HG02588 (cell line): ENCODE measurements at regions not wholly inside any gene's neighbourhood (a gene's known extent, or its start where the extent isn't known, plus 50 kb on each side); places are given as distances from the start of the nearest gene placed in this dataset.

Experiments used
- ATAC-seq: cut with Tn5 transposase; IDR thresholded peaks from one replicate; pipeline ENCODE4 v1.9.1; 2021; ENCODE audit warnings: mild to moderate bottlenecking, moderate library complexity; ENCODE audit not compliant: unreplicated experiment

GRCh38 chr14:41409806-41410205 is 196.9 kb upstream of the LRFN5 start:
- ATAC-seq = no peak

DNA sequence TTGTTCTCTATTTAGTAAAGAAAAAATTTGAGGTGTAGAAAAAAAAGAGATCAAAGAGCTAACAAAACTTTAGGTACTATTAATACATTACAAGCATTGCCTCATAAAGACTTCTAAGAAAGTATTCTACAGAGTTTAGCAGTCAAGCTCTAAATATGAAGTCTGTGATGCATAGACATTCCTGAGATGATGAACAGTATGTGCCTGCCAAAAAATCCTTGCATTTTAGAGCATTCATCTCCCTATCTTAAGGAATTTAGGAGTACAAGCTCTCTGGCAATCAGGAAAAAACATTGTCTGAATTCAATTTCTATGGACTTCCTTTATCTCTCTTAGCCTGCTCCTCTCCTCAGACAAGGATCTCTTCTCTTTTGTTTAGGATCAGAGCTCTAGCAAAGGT is 202.6 kb upstream of the LRFN5 start:
- ATAC-seq = no peak

GRCh38 chr14:41403360-41403759 is 203.3 kb upstream of the LRFN5 start:
- ATAC-seq = no peak

DNA sequence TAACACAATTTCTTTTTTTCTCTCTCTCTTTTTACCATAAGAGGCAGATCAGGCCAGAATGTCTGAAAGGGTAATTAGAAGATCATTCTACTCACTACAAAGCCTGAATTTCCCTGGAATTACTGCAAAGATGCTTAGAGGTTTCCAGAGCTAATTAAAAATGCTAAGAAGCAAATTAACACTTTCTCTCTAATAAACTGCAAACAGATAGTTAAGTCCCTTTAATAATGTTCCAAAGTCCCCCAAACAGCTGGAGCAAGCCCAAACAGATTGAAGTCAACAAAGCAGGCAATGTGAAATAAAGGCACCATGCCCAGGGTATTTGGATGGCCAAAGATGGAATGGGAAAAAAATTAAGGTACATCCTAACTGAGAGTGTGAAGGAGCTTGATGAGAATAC is 208.8 kb upstream of the LRFN5 start:
- ATAC-seq = no peak

DNA sequence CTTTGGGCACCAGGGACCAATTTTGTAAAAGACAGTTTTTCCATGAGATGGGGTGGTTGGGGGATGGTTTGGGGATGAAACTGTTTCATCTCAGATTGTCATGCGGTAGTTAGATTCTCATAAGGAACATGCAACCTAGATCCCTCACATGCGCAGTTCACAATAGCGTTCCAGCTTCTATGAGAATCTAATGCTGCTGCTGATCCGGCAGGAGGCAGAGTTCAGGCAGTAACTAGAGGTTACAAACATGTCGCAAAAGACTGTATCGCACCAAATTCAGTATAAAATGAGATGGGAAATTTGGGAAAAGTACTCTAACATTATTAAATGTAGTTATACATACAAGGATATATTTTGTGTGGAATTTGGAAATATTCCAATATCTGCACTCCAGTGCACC is 213.2 kb upstream of the LRFN5 start:
- no peak for ATAC-seq

- ATAC-seq = no peak
Observed at GRCh38 chr14:41392226-41392625, 214.4 kb upstream of the LRFN5 start.

- no peak for ATAC-seq
Observed at GRCh38 chr14:41389355-41389754, 217.3 kb upstream of the LRFN5 start.

DNA sequence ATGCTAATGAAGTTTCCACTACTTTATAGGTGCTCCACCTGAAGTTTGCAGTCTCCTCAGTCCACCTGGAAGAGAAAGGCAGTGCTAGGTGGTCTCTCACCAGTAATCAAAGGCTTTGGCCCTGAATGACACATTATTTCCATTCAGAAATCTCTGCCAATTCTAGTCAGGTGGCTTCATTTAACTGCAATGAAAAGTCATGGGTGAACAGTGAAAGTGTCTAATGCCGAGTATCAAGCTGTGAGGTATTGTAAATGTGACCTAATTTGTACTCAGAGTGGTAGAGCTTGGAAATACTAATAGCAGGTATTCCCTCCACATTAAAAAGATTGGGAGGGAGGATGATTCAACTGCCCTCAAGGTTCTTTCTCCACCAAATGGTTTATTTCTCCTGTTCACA is 220.9 kb upstream of the LRFN5 start:
- ATAC-seq = no peak

- no peak for ATAC-seq
Observed at GRCh38 chr14:41380017-41380416, 226.7 kb upstream of the LRFN5 start.

- ATAC-seq = no peak
Observed at GRCh38 chr14:41378526-41378925, 228.2 kb upstream of the LRFN5 start.

GRCh38 chr14:41377932-41378331 is 228.7 kb upstream of the LRFN5 start:
- ATAC-seq = no peak

DNA sequence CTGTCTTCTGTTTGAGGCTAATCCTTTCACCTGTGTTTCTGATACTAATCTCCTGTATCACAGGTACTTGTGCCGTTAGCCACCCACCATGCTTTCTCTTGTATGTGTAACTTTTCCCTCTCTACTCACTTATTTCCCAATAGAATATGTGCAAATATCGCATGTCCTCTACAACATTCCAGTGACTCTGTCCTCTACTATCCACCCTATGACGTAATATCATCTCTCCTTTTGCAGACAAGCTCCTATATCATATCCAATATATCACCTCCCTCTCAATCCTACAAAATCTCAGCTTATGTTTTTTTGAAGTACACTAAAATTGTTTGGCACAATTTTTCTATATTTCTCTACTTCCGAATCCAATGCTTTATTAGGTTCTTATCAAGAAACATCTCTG is 232.6 kb upstream of the LRFN5 start:
- ATAC-seq = no peak

DNA sequence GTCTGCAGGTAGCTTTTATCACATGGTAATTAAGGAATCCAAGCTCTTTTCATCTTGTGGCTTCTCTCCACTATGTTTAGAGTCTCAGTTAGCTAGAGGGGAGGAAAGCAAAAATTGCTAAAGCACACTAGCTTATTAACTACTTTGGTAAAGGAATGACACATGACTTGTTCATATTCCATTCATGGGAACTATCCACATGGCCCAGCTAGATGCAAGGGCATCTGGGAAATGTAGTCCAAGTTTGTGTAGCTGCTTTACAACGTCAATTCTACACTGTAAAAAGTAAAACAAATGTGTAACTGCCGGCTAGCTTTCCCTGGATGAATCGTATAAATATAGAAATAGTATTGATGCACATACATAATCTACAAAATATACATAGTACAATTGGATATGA is 244.5 kb upstream of the LRFN5 start:
- no peak for ATAC-seq

GRCh38 chr14:41360126-41360525 is 246.6 kb upstream of the LRFN5 start:
- ATAC-seq = no peak

DNA sequence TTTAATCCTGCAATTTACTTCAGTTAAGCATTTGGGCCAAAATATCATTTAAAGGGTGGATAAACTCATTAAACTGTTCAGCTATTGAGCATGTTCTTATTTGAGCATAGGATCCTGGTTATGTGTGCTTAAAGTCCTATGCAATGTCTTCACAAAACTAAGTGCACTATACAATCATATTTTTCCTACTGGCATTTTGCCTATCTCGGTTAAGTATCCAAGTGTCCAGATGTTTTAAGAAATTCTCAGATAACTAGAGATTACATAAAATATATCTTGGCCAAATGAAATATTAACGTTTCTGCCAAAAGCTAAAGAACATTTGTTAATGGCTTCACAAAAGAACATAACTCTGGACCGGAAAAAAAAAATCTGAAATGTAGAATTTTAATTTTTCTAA is 250.8 kb upstream of the LRFN5 start:
- no peak for ATAC-seq

- no peak for ATAC-seq
Observed at GRCh38 chr14:41350476-41350875, 256.2 kb upstream of the LRFN5 start.

DNA sequence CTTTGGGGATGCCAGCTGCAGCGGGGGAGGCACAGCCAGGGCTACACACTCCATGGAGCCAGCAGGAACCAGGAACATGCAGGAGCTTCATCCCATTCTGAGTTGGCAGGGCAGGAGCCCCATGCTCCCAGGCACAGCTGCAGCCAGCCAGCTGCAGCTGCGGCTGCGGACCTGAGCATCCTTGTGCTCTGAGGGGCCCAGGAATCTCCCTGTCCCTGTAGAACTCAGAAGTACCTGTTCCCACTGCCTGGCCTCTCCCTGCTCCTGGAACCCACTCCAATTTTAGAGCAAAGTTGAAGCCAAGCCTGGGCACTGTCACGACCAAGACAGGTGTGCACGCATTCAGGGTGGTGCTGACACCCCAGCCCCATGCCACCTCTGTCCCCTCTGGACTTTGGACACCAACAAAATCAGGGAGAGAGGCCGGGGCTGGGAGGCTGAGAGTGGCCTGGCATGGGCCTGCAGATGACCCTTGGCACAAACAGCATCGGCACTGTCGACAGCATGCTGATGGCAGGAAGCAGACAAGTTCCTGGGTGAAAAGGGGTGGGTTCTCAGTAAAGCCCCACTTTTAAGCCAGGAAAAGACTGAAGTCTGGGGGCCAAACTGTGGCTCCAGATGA is 257.3 kb upstream of the LRFN5 start:
- ATAC-seq = no peak

DNA sequence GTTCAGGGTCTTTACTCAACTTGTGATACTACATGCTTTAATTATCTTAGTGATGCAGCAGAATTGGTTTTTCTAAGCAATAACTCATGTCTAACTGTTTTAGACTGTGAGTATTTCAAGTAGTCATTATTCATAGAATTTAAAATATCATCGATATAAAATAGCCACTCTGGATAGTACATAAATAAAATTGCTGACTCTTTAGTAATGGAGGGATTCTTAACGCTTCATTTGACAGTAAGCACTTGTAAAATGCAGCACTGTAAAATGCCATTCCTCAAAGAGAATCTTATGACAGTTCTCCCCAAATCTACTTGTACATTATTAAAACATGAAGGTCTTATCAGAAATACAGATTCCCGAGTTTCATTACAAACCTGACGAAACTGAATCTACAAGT is 262.8 kb upstream of the LRFN5 start:
- ATAC-seq = no peak

DNA sequence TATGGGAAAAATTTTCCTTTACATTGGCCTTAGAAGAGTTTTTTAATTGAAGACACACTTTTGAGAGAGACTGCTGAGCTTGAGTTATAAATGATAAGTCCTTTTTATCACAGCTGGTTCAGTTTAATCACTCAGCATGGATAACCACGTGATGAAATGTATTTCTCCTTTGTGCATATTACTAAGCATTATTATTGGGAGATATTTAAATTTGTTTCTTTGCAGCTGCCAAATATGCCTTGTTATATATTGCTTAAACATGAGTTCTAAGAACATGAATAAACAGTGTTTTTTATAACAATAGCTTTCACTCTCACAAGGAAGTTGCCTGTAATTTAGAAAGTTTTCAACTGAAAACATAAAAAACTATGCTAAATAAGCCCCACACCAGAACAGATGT is 293.5 kb upstream of the LRFN5 start:
- no peak for ATAC-seq

DNA sequence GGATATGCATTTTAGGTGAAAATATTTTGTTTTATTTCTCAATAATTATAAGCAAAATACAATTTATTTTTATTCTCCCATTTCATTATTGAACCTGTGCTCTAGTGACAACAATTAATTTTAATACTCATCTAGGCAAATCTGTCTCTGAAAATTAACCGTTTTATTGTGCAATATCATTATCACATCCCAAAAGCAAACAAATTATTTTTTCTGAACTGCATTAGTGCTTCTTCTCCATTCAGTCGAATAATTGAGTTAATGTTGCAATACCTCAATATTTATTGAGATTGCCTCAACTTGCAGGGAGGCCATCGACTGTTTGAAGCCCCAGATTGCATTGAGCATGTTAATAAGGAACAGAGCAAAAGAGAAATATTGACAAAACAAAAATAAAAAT is 303.2 kb upstream of the LRFN5 start:
- ATAC-seq = no peak

- no peak for ATAC-seq
Observed at GRCh38 chr14:41302776-41303175, 303.9 kb upstream of the LRFN5 start.

GRCh38 chr14:41299924-41300323 is 306.8 kb upstream of the LRFN5 start:
- no peak for ATAC-seq

DNA sequence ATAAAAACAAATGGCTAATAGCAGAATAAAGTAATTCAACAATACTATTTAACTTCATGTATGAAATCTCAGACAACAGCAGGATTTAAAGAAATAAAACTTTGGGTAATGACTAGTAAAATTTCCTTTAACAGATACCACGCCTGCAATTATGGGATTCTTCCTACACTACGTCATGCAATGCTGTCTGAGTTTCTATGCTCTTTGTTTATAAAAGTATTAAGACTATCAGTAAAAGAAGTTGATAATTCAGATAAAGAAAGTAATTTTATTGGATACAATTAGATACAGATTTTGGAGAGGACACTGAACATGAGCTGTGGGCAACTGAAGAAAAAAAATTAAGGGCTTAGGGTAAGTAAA is 308.4 kb upstream of the LRFN5 start:
- ATAC-seq = no peak
